ENCODE measurements at regions not wholly inside any gene's neighbourhood (a gene's known extent, or its start where the extent isn't known, plus 50 kb on each side); places are given as distances from the start of the nearest gene placed in this dataset.

DNA sequence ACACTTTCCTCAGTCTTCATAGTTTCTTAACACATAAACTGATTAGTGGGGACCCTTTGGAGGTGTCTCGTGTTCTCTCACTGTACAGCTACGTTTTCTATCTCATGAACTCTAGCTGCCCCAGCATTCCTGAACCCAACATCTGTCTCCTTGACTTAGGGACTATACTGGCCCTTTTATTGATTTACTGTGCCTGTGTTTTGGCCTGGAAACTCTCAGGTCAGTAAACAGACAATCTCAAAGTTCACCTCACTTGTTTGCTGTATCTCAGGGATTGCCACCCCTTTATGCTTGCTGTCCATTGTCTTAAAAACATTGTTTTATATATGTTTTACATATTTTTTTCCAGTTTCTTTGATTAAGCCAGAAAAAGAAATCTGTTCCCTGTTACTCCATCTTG lies 222.8 kb downstream of the FAM170A start (continued):
- TF ChIP-seq, protein P1, sequence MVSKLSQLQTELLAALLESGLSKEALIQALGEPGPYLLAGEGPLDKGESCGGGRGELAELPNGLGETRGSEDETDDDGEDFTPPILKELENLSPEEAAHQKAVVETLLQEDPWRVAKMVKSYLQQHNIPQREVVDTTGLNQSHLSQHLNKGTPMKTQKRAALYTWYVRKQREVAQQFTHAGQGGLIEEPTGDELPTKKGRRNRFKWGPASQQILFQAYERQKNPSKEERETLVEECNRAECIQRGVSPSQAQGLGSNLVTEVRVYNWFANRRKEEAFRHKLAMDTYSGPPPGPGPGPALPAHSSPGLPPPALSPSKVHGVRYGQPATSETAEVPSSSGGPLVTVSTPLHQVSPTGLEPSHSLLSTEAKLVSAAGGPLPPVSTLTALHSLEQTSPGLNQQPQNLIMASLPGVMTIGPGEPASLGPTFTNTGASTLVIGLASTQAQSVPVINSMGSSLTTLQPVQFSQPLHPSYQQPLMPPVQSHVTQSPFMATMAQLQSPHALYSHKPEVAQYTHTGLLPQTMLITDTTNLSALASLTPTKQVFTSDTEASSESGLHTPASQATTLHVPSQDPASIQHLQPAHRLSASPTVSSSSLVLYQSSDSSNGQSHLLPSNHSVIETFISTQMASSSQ (IDR thresholded peaks at IDR 0.05; ENCODE audit: low read depth): no peak
- TF ChIP-seq, protein P1 (CRISPR knock-in tag; IDR thresholded peaks at IDR 0.05; ENCODE audit: borderline replicate concordance): no peak
- no peak for TF ChIP-seq ZNF260 (CRISPR knock-in tag; IDR thresholded peaks at IDR 0.05; ENCODE audit: borderline replicate concordance, low read depth)

DNA sequence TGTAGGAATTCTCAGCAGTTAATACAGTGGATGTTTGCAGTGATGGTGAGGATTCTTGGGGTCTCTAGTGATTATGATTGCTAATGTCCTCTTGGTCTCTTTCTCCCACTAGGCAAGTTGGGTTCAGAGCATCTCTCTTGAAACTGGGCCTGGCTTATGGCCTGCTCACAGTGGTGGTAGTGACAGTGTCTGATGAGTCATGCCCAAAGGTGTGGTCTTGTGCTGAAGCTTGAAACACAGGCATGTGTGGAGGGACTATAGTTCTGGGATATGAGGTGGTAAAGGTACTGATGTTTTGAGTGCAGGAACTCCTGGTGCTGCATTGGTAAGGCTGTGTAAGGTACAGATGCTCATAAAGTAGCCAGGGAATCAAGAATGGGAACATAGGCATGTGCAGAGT lies 231.1 kb downstream of the FAM170A start:
- ATAC-seq (no peak), FAIRE-seq (no peak), DNase-seq (ENCODE audit: low spot score) (no peak)
- Histone ChIP-seq H3K4me2 (ENCODE audit: low read depth, low read length) (no peak overlapping the region), H3K36me3 (replicated peaks in 1 of 2; ENCODE audit: control insufficient read depth in 1 of 2, insufficient read depth in 2 of 2, low read length in 2 of 2) (no peaks in the 10 kb centered on the region), H3K27me3 (ENCODE audit: control insufficient read depth in 1 of 2, insufficient read depth in 2 of 2, low read length in 2 of 2) (no peaks in the 10 kb centered on the region; a peak in 1 of 5 replicates), H3K27ac (ENCODE audit: extremely low read length, insufficient read depth, low read length) (no peak overlapping the region), H4K20me1 (ENCODE audit: insufficient read depth, low read length) (no peaks in the 10 kb centered on the region), H3K4me3 (replicated peaks in 1 of 3; ENCODE audit: insufficient read depth in 1 of 3, low read depth in 2 of 3, low read length in 3 of 3) (no peak overlapping the region), H3K4me1 (ENCODE audit: insufficient read depth, low read length) (no peaks in the 10 kb centered on the region), H3K79me2 (ENCODE audit: insufficient read depth, low read length) (no peaks in the 10 kb centered on the region), H3K9ac (ENCODE audit: insufficient read depth, low read depth, low read length) (no peak overlapping the region), H2AFZ (ENCODE audit: low read length) (no peak overlapping the region), H3K9me3 (ENCODE audit: low read length) (no peaks in the 10 kb centered on the region)
- intact Hi-C loops (cut with micrococcal nuclease; ENCODE audit: unreplicated experiment): no loop called here
- in situ Hi-C loops (cut with HindIII; ENCODE audit: extremely low pct_ligation_motif_present, low pct_unique_long_range_greater_than_20kb): no loop called here
- POLR2A ChIA-PET: no interaction called here
- no TSS peak for BruUV-seq (replicated peaks)
- no peak for TF ChIP-seq ZNF605 (CRISPR knock-in tag; IDR thresholded peaks at IDR 0.05)
- no peak for TF ChIP-seq FOXO1 (CRISPR knock-in tag; IDR thresholded peaks at IDR 0.05)
- no peak for TF ChIP-seq HOXA5 (CRISPR knock-in tag; IDR thresholded peaks at IDR 0.05)
- no peak for TF ChIP-seq ZNF260 (CRISPR knock-in tag; IDR thresholded peaks at IDR 0.05; ENCODE audit: borderline replicate concordance, low read depth)
- TF ChIP-seq FOXK1 (CRISPR knock-in tag; IDR thresholded peaks at IDR 0.05; ENCODE audit: borderline replicate concordance, low read depth): no peak
- TF ChIP-seq, protein P2, sequence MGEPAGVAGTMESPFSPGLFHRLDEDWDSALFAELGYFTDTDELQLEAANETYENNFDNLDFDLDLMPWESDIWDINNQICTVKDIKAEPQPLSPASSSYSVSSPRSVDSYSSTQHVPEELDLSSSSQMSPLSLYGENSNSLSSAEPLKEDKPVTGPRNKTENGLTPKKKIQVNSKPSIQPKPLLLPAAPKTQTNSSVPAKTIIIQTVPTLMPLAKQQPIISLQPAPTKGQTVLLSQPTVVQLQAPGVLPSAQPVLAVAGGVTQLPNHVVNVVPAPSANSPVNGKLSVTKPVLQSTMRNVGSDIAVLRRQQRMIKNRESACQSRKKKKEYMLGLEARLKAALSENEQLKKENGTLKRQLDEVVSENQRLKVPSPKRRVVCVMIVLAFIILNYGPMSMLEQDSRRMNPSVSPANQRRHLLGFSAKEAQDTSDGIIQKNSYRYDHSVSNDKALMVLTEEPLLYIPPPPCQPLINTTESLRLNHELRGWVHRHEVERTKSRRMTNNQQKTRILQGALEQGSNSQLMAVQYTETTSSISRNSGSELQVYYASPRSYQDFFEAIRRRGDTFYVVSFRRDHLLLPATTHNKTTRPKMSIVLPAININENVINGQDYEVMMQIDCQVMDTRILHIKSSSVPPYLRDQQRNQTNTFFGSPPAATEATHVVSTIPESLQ (CRISPR knock-in tag; conservative IDR thresholded peaks at IDR 0.05): no peak
- no peak for TF ChIP-seq ZNF10 (CRISPR knock-in tag; IDR thresholded peaks at IDR 0.05; ENCODE audit: borderline replicate concordance, low read depth)
- TF ChIP-seq TGIF2 (CRISPR knock-in tag; IDR thresholded peaks at IDR 0.05): no peak
- no peak for TF ChIP-seq DPF2 (CRISPR knock-in tag; IDR thresholded peaks at IDR 0.05; ENCODE audit: borderline replicate concordance, low read depth)
- TF ChIP-seq, protein P3, sequence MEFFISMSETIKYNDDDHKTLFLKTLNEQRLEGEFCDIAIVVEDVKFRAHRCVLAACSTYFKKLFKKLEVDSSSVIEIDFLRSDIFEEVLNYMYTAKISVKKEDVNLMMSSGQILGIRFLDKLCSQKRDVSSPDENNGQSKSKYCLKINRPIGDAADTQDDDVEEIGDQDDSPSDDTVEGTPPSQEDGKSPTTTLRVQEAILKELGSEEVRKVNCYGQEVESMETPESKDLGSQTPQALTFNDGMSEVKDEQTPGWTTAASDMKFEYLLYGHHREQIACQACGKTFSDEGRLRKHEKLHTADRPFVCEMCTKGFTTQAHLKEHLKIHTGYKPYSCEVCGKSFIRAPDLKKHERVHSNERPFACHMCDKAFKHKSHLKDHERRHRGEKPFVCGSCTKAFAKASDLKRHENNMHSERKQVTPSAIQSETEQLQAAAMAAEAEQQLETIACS (CRISPR knock-in tag; IDR thresholded peaks at IDR 0.05): no peak
- TF ChIP-seq ELF3 (CRISPR knock-in tag; IDR thresholded peaks at IDR 0.05): no peak
- CTCF ChIA-PET (ENCODE audit: low intra/inter-chr PET ratio, low total read pairs): no interaction called here

Data from HepG2 (cell line).